OCI-LY3 (cell line): ENCODE measurements at regions not wholly inside any gene's neighbourhood (a gene's known extent, or its start where the extent isn't known, plus 50 kb on each side); places are given as distances from the start of the nearest gene placed in this dataset.

Source experiments
- H2AFZ ChIP-seq: fragments of 200-600, 300-600 bp; shearing (Covaris generic); 2 replicates; pipeline ENCODE4 v1.6.0; 2014; ENCODE audit warnings: antibody characterized with exemption, low read depth, low read length
- H3K27ac ChIP-seq: fragments of 200-600, 300-600 bp; sonication (generic); 2 replicates; pipeline ENCODE4 v1.5.1; 2014; ENCODE audit warnings: mild to moderate bottlenecking, low read length, moderate library complexity, mixed read lengths
- H3K27me3 ChIP-seq: fragments of 200-600, 300-600 bp; sonication (generic); 2 replicates; pipeline ENCODE4 v1.6.1; 2014; ENCODE audit warnings: low read depth, low read length, mixed read lengths
- H3K36me3 ChIP-seq: fragments of 200-600, 300-600 bp; sonication (generic); replicated peaks from 2 replicates; pipeline ENCODE3; 2014; ENCODE audit warnings: low read depth, low read length, mixed read lengths
- H3K4me1 ChIP-seq: fragments of 300-600, 200-600 bp; sonication (generic); 2 replicates; pipeline ENCODE4 v1.6.1; 2014; ENCODE audit warnings: low read length, mixed read lengths
- H3K4me2 ChIP-seq: fragments of 200-600, 300-600 bp; sonication (generic); 2 replicates; pipeline ENCODE4 v1.6.1; 2014; ENCODE audit warnings: low read length, mixed read lengths
- H3K4me3 ChIP-seq: fragments of 300-600, 200-600 bp; sonication (generic); 2 replicates; pipeline ENCODE4 v1.5.1; 2014; ENCODE audit warnings: antibody characterized with exemption, mild to moderate bottlenecking, low read length, moderate library complexity
- H3K79me2 ChIP-seq: fragments of 300-600, 200-600 bp; shearing (Covaris generic); 2 replicates; pipeline ENCODE4 v1.6.1; 2014; ENCODE audit warnings: mild to moderate bottlenecking, low read length, mixed read lengths
- H3K9ac ChIP-seq: fragments of 300-600, 200-600 bp; shearing (Covaris generic); 2 replicates; pipeline ENCODE4 v1.6.0; 2014; ENCODE audit warnings: mild to moderate bottlenecking, low read length, moderate library complexity
- H3K9me3 ChIP-seq: fragments of 200-600, 300-600 bp; shearing (Covaris generic); 2 replicates; pipeline ENCODE4 v1.6.1; 2014; ENCODE audit warnings: low read length, mixed read lengths; ENCODE audit not compliant: insufficient read depth
- H4K20me1 ChIP-seq: fragments of 200-600, 300-600 bp; sonication (generic); 2 replicates; pipeline ENCODE4 v1.6.1; 2016; ENCODE audit warnings: low read length, mixed read lengths; ENCODE audit not compliant: insufficient read depth
- CTCF ChIP-seq: fragments of 200-600, 300-600 bp; sonication (generic); IDR thresholded peaks from 2 replicates; pipeline ENCODE4 v1.5.1; 2014; ENCODE audit warnings: antibody characterized with exemption, low read length, low read depth
- EZH2phosphoT487 ChIP-seq: fragments of 200-600 bp; shearing (Covaris generic); IDR thresholded peaks from 2 replicates; pipeline ENCODE4 v1.6.1; 2018; ENCODE audit warnings: antibody characterized with exemption, mixed run types, low read depth

GRCh38 chr9:1267141-1267570 is 217.0 kb downstream of the DMRT2 start:
- H3K27ac ChIP-seq, result no peak overlapping the region
- H2AFZ ChIP-seq, result no peak overlapping the region
- H3K27me3 ChIP-seq, result peaks cover 2% of the 10 kb centered on the region; the same call in 1 of the 2 replicates
- H3K4me2 ChIP-seq, result peak overlapping the region; percentile 31
- no peaks in the 10 kb centered on the region for H4K20me1 ChIP-seq
- H3K4me1 ChIP-seq, result peaks cover 40% of the 10 kb centered on the region
- no peak overlapping the region for H3K9ac ChIP-seq
- H3K4me3 ChIP-seq, result no peak overlapping the region
- H3K36me3 ChIP-seq, result no peaks in the 10 kb centered on the region
- no peaks in the 10 kb centered on the region for H3K9me3 ChIP-seq
- H3K79me2 ChIP-seq, result no peaks in the 10 kb centered on the region
- TF ChIP-seq CTCF, result no peak
- no peak for TF ChIP-seq EZH2phosphoT487

- Histone ChIP-seq H3K36me3 (no peaks in the 10 kb centered on the region), H3K27ac (no peak overlapping the region), H3K9me3 (no peaks in the 10 kb centered on the region), H3K4me2 (peak overlapping the region; percentile 31), H3K27me3 (peaks cover 2% of the 10 kb centered on the region; the same call in 1 of the 2 replicates), H4K20me1 (no peaks in the 10 kb centered on the region), H3K9ac (no peak overlapping the region), H2AFZ (no peak overlapping the region), H3K79me2 (no peaks in the 10 kb centered on the region), H3K4me3 (no peak overlapping the region), H3K4me1 (peaks cover 44% of the 10 kb centered on the region)
- TF ChIP-seq EZH2phosphoT487 (no peak), CTCF (no peak)
These were observed 217.4 kb downstream of the DMRT2 start for GRCh38 chr9:1267581-1267980.

GRCh38 chr9:1269533-1270315 is 219.6 kb downstream of the DMRT2 start:
- Histone ChIP-seq H4K20me1 (no peaks in the 10 kb centered on the region), H3K27ac (no peak overlapping the region), H3K36me3 (no peaks in the 10 kb centered on the region), H3K9me3 (no peaks in the 10 kb centered on the region), H3K79me2 (no peaks in the 10 kb centered on the region), H3K4me2 (peak overlapping the region; percentile 51), H3K4me1 (peaks cover 44% of the 10 kb centered on the region), H2AFZ (no peak overlapping the region), H3K27me3 (0 out of 2 replicates have a peak, but pooled peaks cover 2% of the 10 kb centered on the region), H3K9ac (no peak overlapping the region), H3K4me3 (peak overlapping the region; percentile 18; the same call in 1 of the 2 replicates)
- TF ChIP-seq EZH2phosphoT487, result no peak

- Histone ChIP-seq H3K4me3 (no peak overlapping the region), H3K9me3 (no peaks in the 10 kb centered on the region), H3K27me3 (no peaks in the 10 kb centered on the region), H3K27ac (no peak overlapping the region), H3K9ac (no peak overlapping the region), H3K4me1 (peaks cover 44% of the 10 kb centered on the region), H4K20me1 (no peaks in the 10 kb centered on the region), H3K36me3 (no peaks in the 10 kb centered on the region), H2AFZ (no peak overlapping the region), H3K79me2 (no peaks in the 10 kb centered on the region), H3K4me2 (peak overlapping the region; percentile 51)
- TF ChIP-seq EZH2phosphoT487 (no peak), CTCF (no peak)
These were observed 221.2 kb downstream of the DMRT2 start for GRCh38 chr9:1271367-1271766.
